ENCODE measurements at regions not wholly inside any gene's neighbourhood (a gene's known extent, or its start where the extent isn't known, plus 50 kb on each side); places are given as distances from the start of the nearest gene placed in this dataset.

- no peak for TF ChIP-seq POLR2A (IDR thresholded peaks at IDR 0.05)
- no peak for TF ChIP-seq CTCF (IDR thresholded peaks at IDR 0.05)
- no peak for TF ChIP-seq POLR2AphosphoS5 (IDR thresholded peaks at IDR 0.05)
Observed at GRCh38 chr14:98707522-98707921, 564.5 kb downstream of the BCL11B start.

Measured in prostate gland (tissue), 2 donors.